Pulmonary artery endothelial cell (primary cell): ENCODE measurements at regions not wholly inside any gene's neighbourhood (a gene's known extent, or its start where the extent isn't known, plus 50 kb on each side); places are given as distances from the start of the nearest gene placed in this dataset.

ENCODE experiments used
- DNase-seq: peaks from one replicate; pipeline ENCODE4 v3.0.0-alpha.2; 2011; ENCODE audit warnings: low read depth, low spot score

DNA sequence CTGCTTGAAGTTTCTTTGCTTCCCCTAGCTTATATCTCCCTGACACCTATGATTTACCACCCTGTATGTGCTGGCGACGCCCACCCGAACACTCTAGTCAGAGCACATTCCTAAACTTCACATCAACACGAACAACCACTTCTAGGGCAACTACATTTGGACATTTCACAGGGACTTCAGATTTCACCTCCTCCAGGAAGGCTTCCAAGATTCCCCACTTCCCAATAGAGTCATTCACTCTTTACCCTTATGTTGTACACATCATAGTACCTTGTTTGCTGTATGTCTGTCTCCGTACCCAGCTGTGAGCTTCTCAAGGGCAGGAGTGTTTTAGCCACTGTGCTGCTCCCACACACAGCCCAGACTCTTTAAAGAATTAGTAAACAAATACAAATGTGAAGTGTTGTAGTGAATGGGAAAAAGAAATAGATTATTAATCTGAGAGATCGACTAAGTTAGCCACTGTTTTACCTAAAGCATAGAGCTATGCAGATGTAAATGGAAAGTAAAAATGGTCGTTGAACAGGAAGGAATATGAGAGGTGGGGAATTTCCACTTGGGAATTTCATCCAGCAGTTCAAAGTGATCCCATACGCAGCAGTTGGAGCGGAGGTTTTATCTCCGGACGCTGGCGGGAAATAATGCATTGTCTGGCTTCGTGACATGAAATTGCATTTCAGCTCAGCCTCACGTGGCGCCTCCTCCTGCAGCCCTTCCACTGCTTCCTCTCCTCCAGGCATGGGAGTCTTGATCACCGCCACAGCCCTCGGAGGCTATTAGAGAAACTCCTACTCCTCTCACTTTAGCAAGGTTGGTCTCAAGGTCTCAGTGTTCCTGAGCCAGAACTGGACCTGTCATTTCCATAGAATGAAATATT, 233.4 kb upstream of the COPS8 start:
- DNase-seq, result peak; percentile 84

DNA sequence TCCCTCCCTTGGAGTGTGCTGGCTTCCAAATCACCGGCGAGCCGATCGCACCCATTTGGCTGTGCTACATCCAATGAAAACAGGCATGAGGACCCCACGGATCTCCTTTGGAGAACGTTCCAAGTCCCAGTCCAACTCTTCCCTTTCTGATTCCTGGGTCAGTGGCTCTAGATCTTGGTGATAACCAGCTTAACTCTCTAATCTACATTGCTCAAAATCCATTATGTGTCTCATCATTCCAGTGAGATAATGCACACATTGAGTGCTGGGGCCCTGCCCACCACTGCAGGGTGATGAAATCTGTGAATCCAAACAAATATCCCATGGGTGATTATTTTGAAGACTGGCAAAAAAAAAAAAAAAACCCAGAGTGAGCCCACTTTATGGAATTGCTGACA, 232.7 kb upstream of the COPS8 start:
- no peak for DNase-seq

DNA sequence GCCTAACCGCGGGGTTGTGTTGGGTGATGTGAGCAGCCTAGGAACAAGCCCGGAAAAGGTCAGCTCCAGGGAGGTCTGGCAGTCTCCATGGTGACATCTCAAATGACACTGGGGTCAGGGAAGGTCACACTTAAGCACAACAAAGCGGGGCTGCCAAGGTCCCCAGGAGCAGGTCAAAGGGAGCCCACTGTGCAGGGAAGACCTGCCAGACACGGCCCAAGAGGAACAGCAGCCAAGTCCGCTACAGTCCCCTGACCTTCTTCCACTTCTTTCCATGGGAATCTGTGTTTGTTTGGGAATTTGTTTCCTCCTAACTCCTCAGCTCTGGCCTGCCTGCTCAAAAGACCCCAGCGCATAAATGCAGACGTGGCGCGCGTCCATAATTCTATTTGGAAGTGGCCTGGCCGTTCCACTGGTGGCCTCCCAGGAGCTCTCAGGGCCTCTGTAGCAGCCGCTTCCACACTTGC, 232.1 kb upstream of the COPS8 start:
- DNase-seq, result no peak

DNA sequence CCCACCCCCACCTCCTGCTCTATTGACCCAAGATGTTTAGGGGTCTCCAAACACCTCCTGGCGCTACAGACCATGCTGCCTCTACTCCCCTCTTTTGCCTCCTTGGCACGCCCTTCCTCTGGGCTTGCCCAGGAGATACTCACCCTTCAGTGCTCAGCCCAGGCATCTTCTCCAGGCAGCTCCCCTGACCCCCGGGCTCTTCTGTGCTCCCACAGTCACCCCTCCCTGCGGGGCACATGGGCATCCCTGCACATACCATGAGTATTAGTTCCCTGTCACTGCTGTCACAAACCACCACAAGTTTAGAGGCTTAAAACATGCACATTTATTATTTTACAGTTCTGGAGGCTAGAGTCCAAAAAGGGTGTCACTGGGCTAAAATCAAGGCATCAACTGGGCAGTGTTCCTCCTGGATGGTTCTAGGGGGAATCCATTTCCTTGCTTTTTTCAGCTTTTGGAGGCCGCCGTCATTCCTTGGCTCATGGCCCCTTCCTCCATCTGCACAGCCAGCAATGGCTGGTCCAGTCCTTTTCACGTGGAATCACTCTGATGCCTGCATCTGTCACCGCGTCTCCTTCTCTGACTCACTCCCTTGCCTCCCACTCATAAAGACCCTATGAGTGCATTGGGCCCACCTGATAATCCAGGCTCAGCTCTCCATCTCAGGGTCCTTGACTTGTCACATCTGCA, 230.4 kb upstream of the COPS8 start:
- DNase-seq, result no peak

DNA sequence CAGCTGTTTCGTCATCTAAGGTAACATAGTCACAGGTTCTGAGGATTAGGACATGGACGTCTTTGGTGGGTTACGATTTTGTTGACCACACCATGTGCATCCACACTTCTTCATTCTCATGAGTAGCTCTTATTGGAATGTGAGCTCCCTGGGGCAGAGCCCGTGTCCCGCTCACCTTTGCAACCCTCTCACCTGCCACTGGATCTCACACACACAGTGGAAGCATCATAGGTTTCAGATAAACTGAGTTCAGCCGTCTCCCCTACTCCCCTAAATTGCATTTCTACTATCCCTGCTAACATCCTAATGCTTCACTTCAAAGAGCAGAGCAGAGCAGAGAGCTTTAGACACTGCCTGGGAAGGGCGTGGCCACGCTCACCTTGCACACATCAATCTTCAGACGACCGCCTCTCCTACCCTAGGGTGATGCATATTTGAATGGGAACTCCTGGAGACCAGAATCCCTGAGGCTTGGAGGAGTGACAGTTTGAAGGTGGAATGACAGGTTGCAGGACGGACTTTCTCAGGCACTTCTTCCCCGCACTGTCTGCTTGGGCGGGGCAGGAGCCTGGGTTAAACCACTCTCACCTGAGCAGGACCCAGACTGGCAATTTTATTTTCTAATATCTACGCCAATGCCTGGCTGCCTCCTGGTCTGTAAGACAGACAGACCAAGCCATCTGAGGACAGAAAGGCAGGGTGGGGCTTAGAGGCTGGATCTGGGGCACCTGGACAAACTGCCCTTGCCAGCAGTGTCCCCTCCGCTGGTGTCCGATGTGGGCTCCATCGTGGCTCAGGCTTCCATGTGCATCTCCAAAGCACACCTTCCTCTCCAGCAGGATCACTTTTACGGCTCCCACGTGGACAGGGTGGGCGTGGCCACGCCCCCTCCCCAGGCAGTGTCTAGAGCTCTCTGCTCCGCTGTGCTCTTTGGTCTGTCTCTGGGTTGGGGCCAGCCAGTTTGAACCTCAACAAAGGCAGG, 229.5 kb upstream of the COPS8 start:
- no peak for DNase-seq

DNA sequence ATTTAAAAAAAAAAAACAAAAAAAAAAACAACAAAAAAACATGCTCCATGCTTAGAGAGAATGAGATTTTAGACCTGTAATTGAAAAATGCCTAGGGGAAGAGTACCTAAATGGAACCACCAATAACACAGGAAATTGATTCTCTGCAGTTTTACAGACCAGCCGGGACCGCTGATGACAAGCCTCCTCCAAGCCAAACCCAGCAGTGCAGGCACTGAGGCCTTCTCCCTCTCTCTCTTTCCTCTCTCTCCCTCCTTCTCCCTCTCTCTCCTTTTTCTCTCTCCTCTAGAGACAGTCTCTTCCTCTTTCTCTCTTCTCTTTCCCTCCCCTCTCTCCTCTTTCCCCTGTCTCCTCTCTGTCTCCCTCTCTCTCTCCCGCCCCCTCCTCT, 228.8 kb upstream of the COPS8 start:
- DNase-seq, result no peak

DNA sequence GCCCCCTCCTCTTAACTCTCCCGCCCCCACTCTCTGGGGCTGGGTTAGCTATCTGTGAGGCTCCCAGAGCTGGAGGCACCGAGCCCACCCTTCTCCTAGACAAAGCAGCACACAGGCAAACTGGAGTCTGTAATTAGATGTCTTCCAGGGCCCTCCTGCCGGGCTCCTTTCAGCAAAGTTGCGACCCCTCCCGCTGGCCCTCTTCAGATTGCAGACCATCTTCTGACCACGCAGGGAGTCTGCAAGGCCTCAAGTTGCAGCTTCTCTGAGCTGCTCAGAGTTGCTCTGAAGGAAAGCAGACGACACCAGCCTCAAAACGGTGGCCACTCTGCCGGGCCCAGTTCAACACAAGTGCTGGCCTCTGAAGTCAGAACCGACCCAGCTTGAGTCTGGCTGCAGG, 228.4 kb upstream of the COPS8 start:
- no peak for DNase-seq

DNA sequence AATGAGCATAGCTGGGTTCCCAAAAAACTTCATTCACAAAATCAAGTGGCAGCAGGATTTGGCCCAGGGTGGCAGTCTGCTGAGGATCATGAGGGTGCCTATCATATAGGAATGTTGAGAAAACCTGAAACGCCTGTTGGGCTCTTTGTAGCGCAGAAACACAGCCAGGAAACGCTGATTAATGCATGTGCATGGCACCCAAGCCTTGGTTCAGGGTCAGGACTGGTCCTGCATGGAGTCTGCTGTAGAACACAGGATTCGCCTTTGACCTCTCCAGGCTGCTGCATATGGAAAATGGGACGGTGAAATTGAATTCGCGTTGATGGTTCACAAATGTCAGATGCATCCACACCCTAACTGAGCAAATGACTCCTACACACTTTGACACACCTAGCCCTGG, 227.9 kb upstream of the COPS8 start:
- no peak for DNase-seq

DNA sequence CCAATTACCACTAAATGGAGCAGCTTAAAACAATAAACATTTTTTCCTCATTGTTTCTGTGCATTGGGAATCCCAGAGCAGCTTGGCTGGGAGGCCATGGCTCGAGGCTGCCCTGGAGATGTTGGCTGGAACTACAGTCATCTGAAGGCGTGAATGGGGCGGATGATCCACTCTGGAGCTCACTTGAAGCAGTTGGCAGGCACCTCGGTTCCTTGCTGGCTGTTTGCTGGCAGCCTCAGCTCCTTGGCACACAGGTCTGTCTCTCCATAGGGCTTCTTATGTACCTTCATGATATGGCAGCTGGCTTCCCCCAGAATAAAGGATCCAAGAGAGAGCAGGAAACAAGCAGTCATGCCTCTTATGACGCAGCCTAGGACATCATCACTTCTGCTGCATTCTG, 227.0 kb upstream of the COPS8 start:
- no peak for DNase-seq

DNA sequence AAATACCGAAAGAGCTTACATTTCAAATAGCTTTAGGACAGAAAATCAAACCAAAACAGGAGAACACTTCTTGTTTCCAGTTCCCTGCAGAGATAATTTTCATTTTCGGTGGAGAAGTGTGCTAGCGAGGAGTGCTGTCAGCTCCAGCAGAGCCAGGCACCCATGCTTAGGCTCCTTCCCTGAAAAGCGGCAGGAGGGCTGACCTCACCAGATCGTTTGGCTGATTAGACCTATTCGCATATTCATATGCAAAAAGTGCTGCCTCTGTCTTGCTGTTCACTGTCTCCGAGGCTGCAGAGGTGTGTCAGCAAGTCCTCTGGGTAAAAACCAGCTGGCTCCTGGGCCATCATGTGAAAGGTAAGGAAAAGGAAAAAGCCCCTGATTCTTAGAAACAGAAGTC, 225.8 kb upstream of the COPS8 start:
- no peak for DNase-seq

DNA sequence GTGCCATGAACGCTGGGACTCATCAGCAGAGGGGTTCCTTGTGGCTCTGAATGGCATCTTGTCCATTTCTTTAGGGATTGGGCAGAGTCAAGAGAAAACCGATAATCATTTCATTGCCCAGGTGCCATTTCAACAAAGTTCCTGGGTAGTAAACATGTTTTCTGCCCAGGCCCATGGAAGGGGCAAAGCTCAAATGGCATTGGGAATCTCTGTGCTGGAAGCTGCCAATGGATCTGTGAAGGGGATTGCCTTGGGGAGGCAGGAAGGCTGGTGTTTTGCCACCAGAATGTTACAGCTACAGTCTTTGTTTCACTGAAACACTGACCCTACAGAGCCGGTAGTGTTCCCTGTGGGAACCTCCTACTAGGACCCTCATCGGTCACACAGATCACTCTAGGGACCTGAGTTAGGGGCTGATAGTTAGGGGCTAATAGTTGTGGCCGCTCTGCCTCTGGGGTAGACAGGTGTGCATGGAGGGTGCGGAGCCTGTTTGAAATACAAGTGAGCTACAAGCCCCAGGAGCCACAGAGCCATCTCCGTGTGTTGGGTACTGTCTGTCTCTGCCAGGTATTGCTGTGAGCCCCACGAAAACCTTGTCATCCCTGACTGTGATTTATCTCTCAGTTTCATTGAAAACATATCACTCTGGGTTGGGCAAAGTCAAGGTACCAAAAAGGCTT, 224.4 kb upstream of the COPS8 start:
- no peak for DNase-seq

DNA sequence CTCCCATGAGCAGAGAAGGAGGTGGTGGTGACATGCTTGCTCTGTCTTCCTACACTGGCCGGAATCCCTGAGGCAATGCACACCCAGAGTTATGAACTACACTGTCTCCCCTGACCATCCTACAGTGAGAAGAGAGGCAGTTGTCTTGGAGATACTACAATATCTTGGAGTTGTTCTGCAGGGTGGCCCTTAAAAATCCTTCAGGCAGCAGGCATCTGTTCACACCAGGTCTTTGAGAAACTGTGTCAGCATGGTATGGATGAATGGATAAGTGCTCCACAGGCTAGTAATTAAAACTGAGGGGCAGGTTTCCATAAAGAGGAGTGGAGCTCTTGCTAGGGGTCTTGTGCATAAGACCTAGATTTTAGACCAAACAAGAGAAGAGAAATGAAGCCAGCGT, 223.7 kb upstream of the COPS8 start:
- no peak for DNase-seq

DNA sequence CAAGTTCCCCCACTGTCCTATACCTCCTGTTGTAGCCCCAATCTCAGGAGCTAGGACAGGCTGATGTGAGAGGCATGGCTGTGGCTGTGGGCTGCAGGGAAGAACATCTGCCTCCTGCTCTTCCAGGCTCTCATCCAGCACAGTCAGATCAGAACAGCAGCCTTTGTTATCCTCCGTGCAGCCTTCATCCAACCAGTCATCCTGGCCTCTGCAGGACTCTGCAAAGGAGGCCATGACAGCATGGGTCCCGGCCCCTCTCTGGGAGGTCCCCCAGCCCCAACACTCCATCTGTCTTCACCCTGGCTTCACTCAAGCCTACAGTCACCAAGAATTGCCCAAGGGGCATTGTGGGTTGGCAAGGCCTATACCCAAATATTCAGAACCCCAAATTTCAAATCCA, 223.2 kb upstream of the COPS8 start:
- DNase-seq, result no peak

DNA sequence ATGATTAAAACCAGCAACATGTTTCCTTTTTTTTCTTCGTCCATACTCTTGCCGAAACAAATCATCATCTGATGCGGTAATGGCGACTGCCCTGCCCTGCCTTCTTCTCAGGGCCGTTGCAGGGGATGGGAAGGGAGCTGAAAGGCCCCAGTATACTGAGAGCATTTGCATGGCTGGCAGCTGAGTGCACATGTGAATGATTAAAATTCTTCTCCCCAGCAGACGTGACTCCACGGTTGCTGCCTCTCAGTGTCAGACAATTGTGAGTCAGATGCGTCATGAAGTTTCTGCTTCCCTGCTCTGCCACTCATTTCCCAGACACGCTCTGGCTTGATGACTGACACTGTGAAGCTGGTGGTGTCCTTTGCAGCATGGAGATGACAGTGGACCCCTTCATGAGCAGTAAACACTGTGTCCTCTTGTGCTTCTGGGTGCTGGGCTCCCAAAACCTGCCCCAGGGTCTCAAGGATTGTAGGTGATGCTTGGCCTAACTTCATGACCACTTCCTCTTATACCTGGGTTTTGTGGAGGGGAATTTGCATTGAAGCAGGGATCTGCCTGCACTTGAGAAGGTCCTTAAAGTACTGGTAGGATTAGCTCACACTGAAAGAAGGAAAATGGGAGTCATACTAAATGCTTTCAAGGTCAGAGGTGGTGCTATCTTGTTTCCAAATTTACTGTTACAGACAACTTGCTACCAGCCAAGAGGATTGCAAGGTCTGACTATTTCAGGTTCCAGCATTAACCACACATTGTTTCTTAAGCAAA, 222.5 kb upstream of the COPS8 start:
- DNase-seq, result no peak

DNA sequence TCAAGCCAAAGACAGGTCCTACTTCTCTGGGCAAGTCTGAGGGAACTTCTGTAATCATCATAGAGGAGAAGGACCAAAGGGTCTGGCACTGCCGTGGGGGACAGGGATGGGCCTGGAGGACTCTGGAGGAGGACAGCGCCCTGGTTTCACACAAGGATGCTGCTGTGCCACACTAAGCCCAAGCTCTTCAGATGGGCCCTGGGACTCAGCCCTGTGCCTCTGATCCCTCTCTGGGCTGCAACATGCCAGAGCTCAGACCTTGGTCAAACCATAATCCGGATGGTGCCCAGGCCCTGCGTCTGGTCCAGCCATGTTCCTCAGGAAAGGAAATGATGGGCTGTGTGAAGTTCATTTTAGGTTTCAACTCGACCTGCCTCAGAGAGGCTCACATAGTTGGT, 222.0 kb upstream of the COPS8 start:
- no peak for DNase-seq

DNA sequence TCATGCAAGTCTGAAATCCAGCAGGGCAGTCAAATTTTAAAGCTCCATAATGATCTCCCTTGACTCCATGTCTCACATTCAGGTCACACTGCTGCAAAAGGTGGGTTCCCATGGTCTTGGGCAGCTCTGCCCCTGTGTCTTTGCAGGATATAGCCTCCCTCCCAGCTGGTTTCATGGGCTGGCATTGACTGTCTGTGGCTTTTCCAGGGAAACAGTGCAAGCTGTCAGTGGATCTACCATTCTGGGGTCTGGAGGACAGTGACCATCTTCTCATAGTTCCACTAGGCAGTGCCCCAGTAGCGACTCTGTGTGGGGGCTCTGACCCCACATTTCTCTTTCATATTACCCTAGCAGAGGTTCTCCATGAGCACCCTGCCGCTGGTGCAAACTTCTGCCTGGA, 220.6 kb upstream of the COPS8 start:
- DNase-seq, result no peak

DNA sequence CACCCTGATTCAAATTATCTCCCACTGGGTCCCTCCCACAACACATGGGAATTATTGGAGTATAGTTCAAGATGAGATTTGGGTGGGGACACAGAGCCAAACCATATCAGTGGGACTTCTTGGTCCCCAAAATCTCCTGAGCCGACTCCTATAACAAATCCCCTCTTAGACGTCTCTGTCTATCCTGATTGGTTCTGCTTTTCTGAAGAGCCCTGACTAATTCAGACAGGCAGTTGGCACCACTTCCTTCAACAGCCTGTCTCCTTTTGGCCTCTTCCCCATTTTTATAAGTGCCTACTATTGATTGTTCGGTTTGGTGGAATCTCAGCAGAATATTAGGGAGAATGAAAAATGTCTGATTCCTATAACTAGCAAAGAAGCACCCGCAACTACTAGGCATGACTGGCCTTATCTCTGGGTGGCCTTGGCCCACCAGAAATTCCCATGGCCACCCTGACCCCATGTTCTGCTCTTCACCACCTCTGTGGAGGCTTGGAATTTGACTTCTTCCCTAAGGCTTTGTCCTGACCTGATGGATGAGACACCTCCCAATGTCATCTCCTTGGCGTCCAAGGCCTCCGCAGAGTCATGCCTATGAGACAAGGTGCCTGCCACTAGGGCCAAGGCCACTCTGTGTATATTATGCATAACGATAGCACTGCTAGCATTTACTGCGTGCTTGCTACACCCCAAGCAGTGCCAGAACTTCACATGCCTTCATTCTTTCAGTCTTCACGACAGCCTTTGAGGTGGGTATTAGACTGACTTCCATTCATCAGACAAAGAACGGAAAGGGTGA, 218.9 kb upstream of the COPS8 start:
- no peak for DNase-seq

DNA sequence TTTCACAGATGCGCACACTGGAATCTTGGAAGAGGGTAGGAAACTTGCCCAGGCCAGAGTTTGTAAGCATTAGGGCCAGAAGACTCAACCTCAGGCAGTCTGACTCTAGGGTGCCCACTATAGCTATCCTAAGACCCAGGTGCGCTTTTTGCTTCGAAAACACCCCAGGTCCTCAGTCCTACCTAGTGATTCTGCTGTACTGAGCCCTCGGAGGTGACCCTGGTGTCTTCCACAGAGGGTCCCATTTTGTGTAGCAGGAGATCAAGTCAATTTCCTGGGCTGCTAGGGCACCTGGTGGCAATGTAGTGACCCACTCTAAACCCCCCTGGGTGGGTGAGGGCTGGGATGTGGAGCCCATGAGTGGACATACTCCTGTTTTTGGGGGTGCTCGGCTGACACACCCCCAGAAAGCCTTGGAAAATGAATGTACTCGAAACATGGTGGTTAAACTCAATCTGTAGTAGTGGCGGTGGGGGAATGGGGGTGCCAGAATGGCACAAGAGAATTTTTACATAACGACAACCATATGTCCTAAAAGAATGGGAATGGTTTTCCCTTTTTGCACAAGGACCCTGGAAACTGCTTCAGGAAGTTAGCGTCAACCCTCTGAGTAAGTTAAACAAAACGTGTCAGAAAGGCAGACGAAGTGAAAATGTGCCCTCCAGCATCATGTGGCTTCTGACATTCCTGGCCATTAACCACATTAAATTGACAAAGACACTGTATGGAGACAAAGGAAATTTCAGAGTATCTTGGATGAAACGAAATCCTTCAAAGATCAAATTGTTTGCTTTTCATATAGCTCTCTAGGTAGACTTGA, 218.0 kb upstream of the COPS8 start:
- no peak for DNase-seq

DNA sequence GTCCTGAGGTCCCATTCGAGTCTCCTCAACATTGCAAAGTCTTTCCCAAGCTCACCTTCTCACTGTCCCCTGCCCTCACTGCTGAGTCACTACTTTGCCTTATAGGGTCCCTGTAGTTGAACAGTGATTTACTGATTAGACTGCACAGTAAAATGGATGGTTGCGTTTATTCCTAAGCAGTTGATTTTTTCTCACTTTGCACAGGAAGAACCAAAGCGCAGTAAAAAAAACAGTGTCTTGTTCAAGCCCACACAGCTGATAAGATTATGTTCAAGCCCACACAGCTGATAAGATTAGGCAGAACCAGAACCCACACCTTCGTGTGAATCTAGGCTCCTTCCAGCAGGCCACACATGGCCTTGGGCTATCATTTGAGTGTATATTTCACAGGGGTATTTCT, 215.3 kb upstream of the COPS8 start:
- DNase-seq, result no peak
